K562 (cell line): ENCODE measurements at regions not wholly inside any gene's neighbourhood (a gene's known extent, or its start where the extent isn't known, plus 50 kb on each side); places are given as distances from the start of the nearest gene placed in this dataset.

ENCODE experiments used
- ATAC-seq: fragments of 200-7000 bp; cut with Tn5 transposase; 3 replicates; pipeline ENCODE4 v1.9.1; 2020; ENCODE audit warnings: moderate library complexity
- BruUV-seq: library from RNA; stranded (reverse); fragments of 400-500 nt; replicated peaks from 2 replicates; lab custom pipeline; 2021; lab: Mats Ljungman, UMichigan
- CTCF ChIA-PET: fragments of 300-600 bp; formaldehyde crosslinking; extraction: SDS; loops from one replicate; lab custom pipeline; 2021; ENCODE audit warnings: low intra/inter-chr PET ratio; lab: Yijun Ruan, JAX
- POLR2A ChIA-PET: fragments of 300-600, 350-650 bp; sonication (Branson Sonifier 250); formaldehyde crosslinking; extraction: SDS; loops from one replicate; lab custom pipeline; 2021; ENCODE audit warnings: antibody characterized with exemption, inconsistent platforms; lab: Yijun Ruan, JAX
- DNase-seq, 4 experiments: peaks; one replicate each; pipeline versions ENCODE4 v3.0.0 to v3.0.0-alpha.2; 2011 to 2018; ENCODE audit warnings: low spot score in 3 of 4, mixed read lengths in 3 of 4; ENCODE audit errors: extremely low read depth in 1 of 4
- FAIRE-seq: peaks from 2 replicates; lab custom pipeline; 2011; peaks lifted over from hg19 to GRCh38; lab: Jason Lieb, UNC
- H2AFZ ChIP-seq: 2 replicates; pipeline ENCODE4 v1.6.0; 2011; ENCODE audit warnings: low read depth, low read length, control low read depth, inconsistent platforms
- H3K27ac ChIP-seq: fragments of 200-600 bp; 3 replicates; pipeline ENCODE4 v1.8.0; 2011; ENCODE audit warnings: low read depth, mild to moderate bottlenecking, control low read depth, inconsistent platforms, low read length, moderate library complexity, mixed read lengths; ENCODE audit errors: extremely low read depth
- H3K27me3 ChIP-seq, 2 experiments: fragments of 300-600 bp in 1 of 2; 2 replicates in 1 of 2; 3 replicates in 1 of 2; pipeline versions ENCODE4 v1.6.0 to v1.8.0; 2011; ENCODE audit warnings: inconsistent platforms in 2 of 2, low read length in 2 of 2, mild to moderate bottlenecking in 1 of 2, mixed read lengths in 1 of 2, moderate library complexity in 1 of 2; ENCODE audit not compliant: control insufficient read depth in 2 of 2, insufficient read depth in 2 of 2
- H3K36me3 ChIP-seq: fragments of 300-600 bp; 3 replicates; pipeline ENCODE4 v1.8.0; 2011; ENCODE audit warnings: mild to moderate bottlenecking, low read length, inconsistent platforms; ENCODE audit not compliant: control insufficient read depth, insufficient read depth
- H3K4me1 ChIP-seq, 2 experiments: fragments of 200-600 bp in 1 of 2; replicated peaks in 1 of 2; 2 replicates in 1 of 2; 3 replicates in 1 of 2; pipeline versions ENCODE4 v1.5.1 to v1.8.0; 2011; ENCODE audit warnings: inconsistent platforms in 2 of 2, low read length in 2 of 2, mild to moderate bottlenecking in 1 of 2, mixed read lengths in 1 of 2, moderate library complexity in 1 of 2; ENCODE audit not compliant: control insufficient read depth in 2 of 2, insufficient read depth in 2 of 2
- H3K4me2 ChIP-seq: 2 replicates; pipeline ENCODE4 v1.6.1; 2011; ENCODE audit warnings: low read length, control low read depth, inconsistent platforms, mixed read lengths; ENCODE audit not compliant: insufficient read depth
- H3K4me3 ChIP-seq: fragments of 200-600 bp; sonication (generic), shearing (Covaris generic); 2 replicates; pipeline ENCODE4 v1.5.1; 2016; ENCODE audit warnings: control low read depth, inconsistent platforms
- H3K79me2 ChIP-seq: fragments of 200-600 bp; 3 replicates; pipeline ENCODE4 v1.8.0; 2011; ENCODE audit warnings: low read length, inconsistent platforms; ENCODE audit not compliant: control insufficient read depth, insufficient read depth
- H3K9ac ChIP-seq, 2 experiments: 2 replicates each; pipeline versions ENCODE4 v1.6.0 to v1.6.1; 2011; ENCODE audit warnings: low read depth in 2 of 2, low read length in 2 of 2, control low read depth in 1 of 2, inconsistent platforms in 1 of 2, mild to moderate bottlenecking in 1 of 2, mixed read lengths in 1 of 2; ENCODE audit not compliant: insufficient read depth in 1 of 2
- H3K9me1 ChIP-seq: one replicate; pipeline ENCODE4 v1.6.0; 2011; ENCODE audit warnings: inconsistent platforms, mild to moderate bottlenecking, low read length, moderate library complexity; ENCODE audit not compliant: control insufficient read depth, insufficient read depth
- H3K9me3 ChIP-seq: replicated peaks from 2 replicates; pipeline ENCODE4 v1.5.1; 2011; ENCODE audit warnings: low read depth, low read length, inconsistent platforms; ENCODE audit not compliant: control insufficient read depth, insufficient read depth
- H4K20me1 ChIP-seq: replicated peaks from 2 replicates; pipeline ENCODE4 v1.6.1; 2011; ENCODE audit warnings: low read length, inconsistent platforms, mixed read lengths; ENCODE audit not compliant: control insufficient read depth, insufficient read depth
- CBX2 ChIP-seq: fragments of 200-600 bp; sonication (generic); IDR thresholded peaks from one replicate; pipeline ENCODE4 v1.6.1; 2012; ENCODE audit warnings: mild to moderate bottlenecking, low read length, inconsistent platforms; ENCODE audit not compliant: insufficient read depth, poor library complexity, severe bottlenecking
- LCOR ChIP-seq: sonication (generic); formaldehyde crosslinking; IDR thresholded peaks from 2 replicates; pipeline ENCODE4 v1.8.0; 2022; ENCODE audit warnings: mild to moderate bottlenecking, missing genetic modification reagents
- MNT ChIP-seq, 2 experiments: fragments of 450-650 bp; conservative IDR thresholded peaks; 2 replicates each; pipeline ENCODE4 v1.6.1; 2017; ENCODE audit warnings: mild to moderate bottlenecking in 2 of 2, moderate library complexity in 2 of 2
- PBX2 ChIP-seq, 2 experiments: IDR thresholded peaks in 1 of 2; conservative IDR thresholded peaks in 1 of 2; 2 replicates each; pipeline ENCODE4 v1.6.1; 2016; ENCODE audit warnings: low read depth in 2 of 2, mild to moderate bottlenecking in 1 of 2, missing compliant biosample characterization in 1 of 2, missing genetic modification characterization in 1 of 2, moderate library complexity in 1 of 2
- PCBP1 ChIP-seq: fragments of 200-400 bp; formaldehyde crosslinking; IDR thresholded peaks from 2 replicates; pipeline ENCODE4 v1.6.1; 2018; ENCODE audit warnings: mild to moderate bottlenecking, low read depth, low read length; ENCODE audit not compliant: poor library complexity, severe bottlenecking
- TARDBP ChIP-seq: fragments of 450-650 bp; IDR thresholded peaks from 2 replicates; pipeline ENCODE4 v1.6.1; 2016
- WGBS: fragments of 100-300 bp; shearing (Covaris generic); methylation state at CpG from one replicate; pipeline ENCODE4 v1.1.6; 2016; ENCODE audit warnings: low coverage, mixed read lengths; ENCODE audit not compliant: insufficient coverage; ENCODE audit errors: missing lambda C conversion rate; 5-methylcytosine and 5-hydroxymethylcytosine counted together
- in situ Hi-C: fragments of 300-500 bp; cut with MboI; formaldehyde crosslinking; loops from 4 replicates; pipeline ENCODE4 v1.15.0; 2018; ENCODE audit warnings: inconsistent platforms, mixed read lengths
- intact Hi-C: fragments of 100-400 bp; cut with micrococcal nuclease; formaldehyde crosslinking; loops from 2 replicates; pipeline ENCODE4 v1.14.2; 2022
- TF ChIP-seq, protein P1 (sequence below): fragments of 450-650 bp; IDR thresholded peaks from 2 replicates; pipeline ENCODE4 v1.6.1; 2017; ENCODE audit warnings: antibody characterized with exemption, mild to moderate bottlenecking

- TF ChIP-seq PBX2 (CRISPR knock-in tag; IDR thresholded peaks at IDR 0.05; ENCODE audit: low read depth) (no peak), PBX2 (tag; conservative IDR thresholded peaks at IDR 0.05; ENCODE audit: low read depth) (no peak), LCOR (CRISPR knock-in tag) (no peak), CBX2 (no peak)
These were observed 632.7 kb downstream of the TLR4 start (continued) for GRCh38 chr9:118336943-118337330.

DNA sequence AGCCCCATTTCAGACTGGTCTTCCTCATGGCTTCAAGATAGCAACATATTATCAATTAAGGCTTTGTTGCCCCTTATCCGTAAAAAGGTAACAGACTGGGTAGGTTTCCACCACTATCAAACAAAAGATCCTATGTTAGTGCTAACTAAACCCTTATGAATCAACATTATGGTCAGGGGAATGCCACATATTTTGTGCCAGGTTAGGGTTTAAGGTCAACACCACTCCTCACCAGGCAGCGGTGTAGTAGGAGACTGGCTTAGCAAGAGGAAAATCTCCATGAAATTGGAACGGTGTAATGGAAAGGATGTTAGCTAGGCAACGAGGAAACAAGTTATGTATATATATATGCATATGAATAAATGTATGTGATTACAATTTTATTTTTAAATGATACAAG lies 655.8 kb downstream of the TLR4 start:
- H3K79me2 ChIP-seq, result no peaks in the 10 kb centered on the region
- H3K9me3 ChIP-seq, result no peaks in the 10 kb centered on the region
- no peaks in the 10 kb centered on the region for H3K27me3 ChIP-seq
- ChIA-PET POLR2A (no interaction called here), CTCF (no interaction called here)
- DNase-seq (no peak), FAIRE-seq (no peak), ATAC-seq (no peak)
- in situ Hi-C loops (no loop called here), intact Hi-C loops (no loop called here)
- no peak overlapping the region for H2AFZ ChIP-seq
- H3K36me3 ChIP-seq, result no peaks in the 10 kb centered on the region
- no peak overlapping the region for H3K27ac ChIP-seq
- no peak overlapping the region for H3K4me2 ChIP-seq
- BruUV-seq, result no TSS peak
- H3K4me1 ChIP-seq, result no peaks in the 10 kb centered on the region
- H4K20me1 ChIP-seq, result no peaks in the 10 kb centered on the region
- H3K9me1 ChIP-seq, result no peaks in the 10 kb centered on the region
- H3K4me3 ChIP-seq, result no peak overlapping the region
- 1% methylated on average over 4 of the region's 4 CpGs for WGBS
- H3K9ac ChIP-seq, result no peak overlapping the region
- TF ChIP-seq, protein P1, sequence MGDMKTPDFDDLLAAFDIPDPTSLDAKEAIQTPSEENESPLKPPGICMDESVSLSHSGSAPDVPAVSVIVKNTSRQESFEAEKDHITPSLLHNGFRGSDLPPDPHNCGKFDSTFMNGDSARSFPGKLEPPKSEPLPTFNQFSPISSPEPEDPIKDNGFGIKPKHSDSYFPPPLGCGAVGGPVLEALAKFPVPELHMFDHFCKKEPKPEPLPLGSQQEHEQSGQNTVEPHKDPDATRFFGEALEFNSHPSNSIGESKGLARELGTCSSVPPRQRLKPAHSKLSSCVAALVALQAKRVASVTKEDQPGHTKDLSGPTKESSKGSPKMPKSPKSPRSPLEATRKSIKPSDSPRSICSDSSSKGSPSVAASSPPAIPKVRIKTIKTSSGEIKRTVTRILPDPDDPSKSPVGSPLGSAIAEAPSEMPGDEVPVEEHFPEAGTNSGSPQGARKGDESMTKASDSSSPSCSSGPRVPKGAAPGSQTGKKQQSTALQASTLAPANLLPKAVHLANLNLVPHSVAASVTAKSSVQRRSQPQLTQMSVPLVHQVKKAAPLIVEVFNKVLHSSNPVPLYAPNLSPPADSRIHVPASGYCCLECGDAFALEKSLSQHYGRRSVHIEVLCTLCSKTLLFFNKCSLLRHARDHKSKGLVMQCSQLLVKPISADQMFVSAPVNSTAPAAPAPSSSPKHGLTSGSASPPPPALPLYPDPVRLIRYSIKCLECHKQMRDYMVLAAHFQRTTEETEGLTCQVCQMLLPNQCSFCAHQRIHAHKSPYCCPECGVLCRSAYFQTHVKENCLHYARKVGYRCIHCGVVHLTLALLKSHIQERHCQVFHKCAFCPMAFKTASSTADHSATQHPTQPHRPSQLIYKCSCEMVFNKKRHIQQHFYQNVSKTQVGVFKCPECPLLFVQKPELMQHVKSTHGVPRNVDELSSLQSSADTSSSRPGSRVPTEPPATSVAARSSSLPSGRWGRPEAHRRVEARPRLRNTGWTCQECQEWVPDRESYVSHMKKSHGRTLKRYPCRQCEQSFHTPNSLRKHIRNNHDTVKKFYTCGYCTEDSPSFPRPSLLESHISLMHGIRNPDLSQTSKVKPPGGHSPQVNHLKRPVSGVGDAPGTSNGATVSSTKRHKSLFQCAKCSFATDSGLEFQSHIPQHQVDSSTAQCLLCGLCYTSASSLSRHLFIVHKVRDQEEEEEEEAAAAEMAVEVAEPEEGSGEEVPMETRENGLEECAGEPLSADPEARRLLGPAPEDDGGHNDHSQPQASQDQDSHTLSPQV, result no peak
- TF ChIP-seq TARDBP (no peak), PCBP1 (no peak), MNT (conservative IDR thresholded peaks at IDR 0.05) (no peak), PBX2 (CRISPR knock-in tag; IDR thresholded peaks at IDR 0.05; ENCODE audit: low read depth) (no peak), PBX2 (tag; conservative IDR thresholded peaks at IDR 0.05; ENCODE audit: low read depth) (no peak)
